PC-3 (cell line): ENCODE measurements at regions not wholly inside any gene's neighbourhood (a gene's known extent, or its start where the extent isn't known, plus 50 kb on each side); places are given as distances from the start of the nearest gene placed in this dataset.
"Not testable (repeated sequence)": the region's sequence is repeated elsewhere in the genome, so short reads cannot be mapped to it uniquely, and the experiment has no call there.

Source experiments
- EZH2 ChIP-seq: fragments of 300-600 bp; sonication (generic); IDR thresholded peaks from one replicate; pipeline ENCODE4 v1.6.1; 2017; ENCODE audit warnings: antibody characterized with exemption, mild to moderate bottlenecking, low read length; ENCODE audit not compliant: unreplicated experiment
- TF ChIP-seq, protein P1 (sequence below): fragments of 300-600 bp; sonication (generic); conservative IDR thresholded peaks from 2 replicates; pipeline ENCODE4 v1.5.1; 2017; ENCODE audit warnings: antibody characterized with exemption, low read depth, mild to moderate bottlenecking, low read length

DNA sequence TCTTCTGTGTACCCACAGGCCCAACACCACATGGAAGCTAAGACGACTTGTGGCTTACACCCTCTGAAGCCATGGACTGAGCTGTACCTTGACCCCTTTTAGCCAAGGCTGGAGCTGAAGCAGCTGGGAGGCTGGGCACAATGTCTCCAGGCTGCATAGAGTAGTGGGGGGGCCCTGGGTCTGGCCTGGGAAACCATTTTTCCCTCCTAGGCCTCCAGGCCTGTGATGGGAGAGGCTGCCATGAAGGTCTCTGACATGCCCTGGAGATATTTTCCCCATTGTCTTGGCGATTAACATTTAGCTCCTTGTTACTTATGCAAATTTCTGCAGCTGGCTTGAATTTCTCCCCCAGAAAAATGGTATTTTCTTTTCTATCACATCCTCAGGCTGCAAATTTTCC lies 72.9 kb upstream of the SLC24A3 start:
- TF ChIP-seq, protein P1, sequence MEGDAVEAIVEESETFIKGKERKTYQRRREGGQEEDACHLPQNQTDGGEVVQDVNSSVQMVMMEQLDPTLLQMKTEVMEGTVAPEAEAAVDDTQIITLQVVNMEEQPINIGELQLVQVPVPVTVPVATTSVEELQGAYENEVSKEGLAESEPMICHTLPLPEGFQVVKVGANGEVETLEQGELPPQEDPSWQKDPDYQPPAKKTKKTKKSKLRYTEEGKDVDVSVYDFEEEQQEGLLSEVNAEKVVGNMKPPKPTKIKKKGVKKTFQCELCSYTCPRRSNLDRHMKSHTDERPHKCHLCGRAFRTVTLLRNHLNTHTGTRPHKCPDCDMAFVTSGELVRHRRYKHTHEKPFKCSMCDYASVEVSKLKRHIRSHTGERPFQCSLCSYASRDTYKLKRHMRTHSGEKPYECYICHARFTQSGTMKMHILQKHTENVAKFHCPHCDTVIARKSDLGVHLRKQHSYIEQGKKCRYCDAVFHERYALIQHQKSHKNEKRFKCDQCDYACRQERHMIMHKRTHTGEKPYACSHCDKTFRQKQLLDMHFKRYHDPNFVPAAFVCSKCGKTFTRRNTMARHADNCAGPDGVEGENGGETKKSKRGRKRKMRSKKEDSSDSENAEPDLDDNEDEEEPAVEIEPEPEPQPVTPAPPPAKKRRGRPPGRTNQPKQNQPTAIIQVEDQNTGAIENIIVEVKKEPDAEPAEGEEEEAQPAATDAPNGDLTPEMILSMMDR = not testable (repeated sequence)
- not testable (repeated sequence) for TF ChIP-seq EZH2
